RWPE1 (cell line): ENCODE measurements at regions not wholly inside any gene's neighbourhood (a gene's known extent, or its start where the extent isn't known, plus 50 kb on each side); places are given as distances from the start of the nearest gene placed in this dataset.

Experiments used
- CTCF ChIA-PET: fragments of 350-600 bp; sonication (Branson Sonifier 250); formaldehyde crosslinking; extraction: SDS; loops from one replicate; lab custom pipeline; 2021; lab: Yijun Ruan, JAX
- POLR2A ChIA-PET: fragments of 400-600 bp; formaldehyde crosslinking; extraction: SDS; loops from one replicate; lab custom pipeline; 2020; ENCODE audit warnings: antibody characterized with exemption; ENCODE audit not compliant: low non-redundant PET; lab: Yijun Ruan, JAX
- DNase-seq: peaks from one replicate; pipeline ENCODE4 v3.0.0; 2012; ENCODE audit warnings: low spot score
- H3K27ac ChIP-seq: fragments of 450-650 bp; 2 replicates; pipeline ENCODE4 v1.5.1; 2017
- CTCF ChIP-seq: fragments of 450-650 bp; conservative IDR thresholded peaks from 2 replicates; pipeline ENCODE4 v1.5.1; 2017; ENCODE audit warnings: low read depth, mild to moderate bottlenecking

GRCh38 chr9:32722704-32723103 lies 60.6 kb upstream of the TMEM215 start:
- no peak for TF ChIP-seq CTCF
- no peak overlapping the region for H3K27ac ChIP-seq
- no peak for DNase-seq
- ChIA-PET CTCF (no interaction called here), POLR2A (no interaction called here)

GRCh38 chr9:32723789-32724325 lies 59.5 kb upstream of the TMEM215 start:
- no peak overlapping the region for H3K27ac ChIP-seq
- TF ChIP-seq CTCF, result no peak
- ChIA-PET POLR2A (no interaction called here), CTCF (no interaction called here)
- no peak for DNase-seq

GRCh38 chr9:32725066-32725860 lies 58.1 kb upstream of the TMEM215 start:
- ChIA-PET POLR2A (no interaction called here), CTCF (interaction anchor here (0.7 kb wide), 1 partner anchor 455 kb away, joined by 3 read pairs; no protein-coding TSS in a partner anchor)
- H3K27ac ChIP-seq, result no peak overlapping the region
- TF ChIP-seq CTCF, result no peak
- no peak for DNase-seq

GRCh38 chr9:32728181-32728580 lies 55.2 kb upstream of the TMEM215 start:
- ChIA-PET POLR2A (no interaction called here), CTCF (interaction anchor here (0.7 kb wide), 1 partner anchor 24 kb away, joined by 4 read pairs; no protein-coding TSS in a partner anchor)
- TF ChIP-seq CTCF, result no peak
- H3K27ac ChIP-seq, result no peak overlapping the region
- no peak for DNase-seq
